Common myeloid progenitor, CD34-positive (primary cell): ENCODE measurements at regions not wholly inside any gene's neighbourhood (a gene's known extent, or its start where the extent isn't known, plus 50 kb on each side); places are given as distances from the start of the nearest gene placed in this dataset.

Source experiments
- CTCF ChIA-PET: fragments of 350-600 bp; sonication (Branson Sonifier 250); formaldehyde crosslinking; loops from one replicate; lab custom pipeline; 2021; ENCODE audit warnings: antibody characterized with exemption; lab: Charles Lee
- POLR2A ChIA-PET: fragments of 350-600 bp; sonication (Branson Sonifier 250); formaldehyde crosslinking; loops from one replicate; lab custom pipeline; 2021; ENCODE audit warnings: antibody characterized with exemption; lab: Charles Lee
- DNase-seq, 3 donors: peaks; one replicate each; pipeline versions ENCODE4 v3.0.0 to v3.0.0-alpha.2; 2013
- H3K27ac ChIP-seq, 2 experiments: 1 replicate in 1 of 2; 2 replicates in 1 of 2; pipeline ENCODE4 v1.7.0; 2013; ENCODE audit warnings: inconsistent platforms in 2 of 2, low read length in 2 of 2, mild to moderate bottlenecking in 2 of 2, low read depth in 1 of 2, moderate library complexity in 1 of 2; ENCODE audit not compliant: severe bottlenecking in 2 of 2, insufficient read depth in 1 of 2, poor library complexity in 1 of 2
- H3K27me3 ChIP-seq, 5 experiments: replicated peaks in 2 of 5; 1 replicate in 3 of 5; 2 replicates in 2 of 5; pipeline versions ENCODE4 v1.6.1 to v1.7.0; 2013; ENCODE audit warnings: low read length in 4 of 5, mild to moderate bottlenecking in 2 of 5, moderate library complexity in 2 of 5, inconsistent platforms in 1 of 5; ENCODE audit not compliant: insufficient read depth in 5 of 5, control insufficient read depth in 4 of 5
- H3K36me3 ChIP-seq, 4 experiments: 1 replicate in 2 of 4; 2 replicates in 2 of 4; pipeline versions ENCODE4 v1.6.1 to v1.7.0; 2013; ENCODE audit warnings: low read length in 3 of 4, control low read depth in 1 of 4, mild to moderate bottlenecking in 1 of 4; ENCODE audit not compliant: control insufficient read depth in 4 of 4, insufficient read depth in 4 of 4
- H3K4me1 ChIP-seq, 4 experiments: 1 replicate in 3 of 4; 2 replicates in 1 of 4; pipeline versions ENCODE4 v1.6.1 to v1.7.1; 2013; ENCODE audit warnings: low read length in 3 of 4, mild to moderate bottlenecking in 3 of 4, control low read depth in 1 of 4, inconsistent platforms in 1 of 4, moderate library complexity in 1 of 4; ENCODE audit not compliant: control insufficient read depth in 4 of 4, insufficient read depth in 4 of 4; ENCODE audit errors: control extremely low read depth in 1 of 4
- H3K4me3 ChIP-seq, 7 experiments: 1 replicate in 4 of 7; 2 replicates in 3 of 7; pipeline versions ENCODE4 v1.5.1 to v1.7.0; 2013; ENCODE audit warnings: mild to moderate bottlenecking in 7 of 7, low read length in 6 of 7, moderate library complexity in 6 of 7, inconsistent platforms in 2 of 7, low read depth in 2 of 7, control low read depth in 1 of 7; ENCODE audit not compliant: insufficient read depth in 4 of 7, control insufficient read depth in 1 of 7; ENCODE audit errors: extremely low read depth in 1 of 7
- H3K9me3 ChIP-seq, 5 experiments: 1 replicate in 4 of 5; 2 replicates in 1 of 5; pipeline versions ENCODE4 v1.6.1 to v1.7.1; 2013; ENCODE audit warnings: low read length in 4 of 5, mild to moderate bottlenecking in 2 of 5, inconsistent platforms in 1 of 5, low read depth in 1 of 5, moderate library complexity in 1 of 5; ENCODE audit not compliant: control insufficient read depth in 4 of 5, insufficient read depth in 2 of 5; ENCODE audit errors: control extremely low read depth in 1 of 5
- WGBS: methylation state at CpG from one replicate; pipeline ENCODE4 v1.1.5; 2013; ENCODE audit not compliant: insufficient coverage; 5-methylcytosine and 5-hydroxymethylcytosine counted together

GRCh38 chr4:14277505-14277904 is 650.0 kb upstream of the BOD1L1 start:
- 70% methylated on average over 2 of the region's 4 CpGs for WGBS
- ChIA-PET POLR2A (no interaction called here), CTCF (no interaction called here)

GRCh38 chr4:14280567-14280966 is 653.0 kb upstream of the BOD1L1 start:
- Histone ChIP-seq H3K4me1 (peaks cover 0 to under 1% (median 0%) of the 10 kb centered on the region in 4 experiments), H3K4me3 (no peak overlapping the region), H3K27ac (no peak overlapping the region), H3K9me3 (peaks cover 0 to 4% (median 0%) of the 10 kb centered on the region in 5 experiments), H3K27me3 (no peaks in the 10 kb centered on the region), H3K36me3 (no peaks in the 10 kb centered on the region)
- WGBS: no CpG with 5 or more reads among the region's 1 CpG
- no peak for DNase-seq
- CTCF ChIA-PET: interaction anchor here (0.7 to 1.9 kb wide), 2 partner anchors 11 to 88 kb away, joined by 3 to 5 read pairs; no protein-coding TSS in a partner anchor
- POLR2A ChIA-PET: no interaction called here

More at GRCh38 chr4:14277505-14277904, 650.0 kb upstream of the BOD1L1 start:
- Histone ChIP-seq H3K36me3 (no peaks in the 10 kb centered on the region), H3K4me3 (no peak overlapping the region), H3K27ac (no peak overlapping the region), H3K27me3 (no peaks in the 10 kb centered on the region), H3K9me3 (peaks cover 0 to 5% (median 3%) of the 10 kb centered on the region in 5 experiments), H3K4me1 (peaks cover 0 to 13% (median under 1%) of the 10 kb centered on the region in 4 experiments)
- DNase-seq: no peak

GRCh38 chr4:14284578-14284977 is 657.1 kb upstream of the BOD1L1 start:
- CTCF ChIA-PET: no interaction called here
- H3K27me3 ChIP-seq: no peaks in the 10 kb centered on the region
- no peaks in the 10 kb centered on the region for H3K36me3 ChIP-seq
- POLR2A ChIA-PET: interaction anchor here (0.5 kb wide), 1 partner anchor 678 kb away, joined by 9 read pairs; no protein-coding TSS in a partner anchor
- no peaks in the 10 kb centered on the region for H3K4me1 ChIP-seq
- no peak overlapping the region for H3K27ac ChIP-seq
- peaks cover 0 to 3% (median 0%) of the 10 kb centered on the region in 5 experiments for H3K9me3 ChIP-seq
- no peak for DNase-seq
- H3K4me3 ChIP-seq: no peak overlapping the region

- H3K9me3 ChIP-seq: peaks cover 0 to 3% (median 0%) of the 10 kb centered on the region in 5 experiments
- ChIA-PET CTCF (no interaction called here), POLR2A (no interaction called here)
- H3K36me3 ChIP-seq: no peaks in the 10 kb centered on the region
- no peaks in the 10 kb centered on the region for H3K4me1 ChIP-seq
- no peak overlapping the region for H3K4me3 ChIP-seq
- H3K27ac ChIP-seq: no peak overlapping the region
- H3K27me3 ChIP-seq: no peaks in the 10 kb centered on the region
- WGBS: no CpG with 5 or more reads among the region's 1 CpG
- no peak for DNase-seq
Observed at GRCh38 chr4:14289708-14290107, 662.2 kb upstream of the BOD1L1 start.

GRCh38 chr4:14293582-14293981 is 666.1 kb upstream of the BOD1L1 start:
- Histone ChIP-seq H3K4me3 (no peak overlapping the region), H3K4me1 (no peaks in the 10 kb centered on the region), H3K27ac (no peak overlapping the region), H3K36me3 (no peaks in the 10 kb centered on the region), H3K9me3 (no peaks in the 10 kb centered on the region), H3K27me3 (no peaks in the 10 kb centered on the region)
- ChIA-PET POLR2A (no interaction called here), CTCF (interaction anchor here (1.2 to 1.4 kb wide), 2 partner anchors 11 to 12 kb away, joined by 3 read pairs; no protein-coding TSS in a partner anchor)
- DNase-seq: no peak
- 94% methylated on average over 3 of the region's 3 CpGs for WGBS

GRCh38 chr4:14294611-14295010 is 667.1 kb upstream of the BOD1L1 start:
- no peaks in the 10 kb centered on the region for H3K36me3 ChIP-seq
- no peaks in the 10 kb centered on the region for H3K4me1 ChIP-seq
- POLR2A ChIA-PET: interaction anchor here (0.6 kb wide), 1 partner anchor 919 kb away, joined by 3 read pairs; no protein-coding TSS in a partner anchor
- no peak for DNase-seq
- H3K27ac ChIP-seq: no peak overlapping the region
- no peak overlapping the region for H3K4me3 ChIP-seq
- H3K9me3 ChIP-seq: no peaks in the 10 kb centered on the region
- WGBS: 80% methylated on average over 1 of the region's 2 CpGs
- CTCF ChIA-PET: interaction anchor here (0.7 kb wide), 1 partner anchor 13 kb away, joined by 3 read pairs; no protein-coding TSS in a partner anchor
- no peaks in the 10 kb centered on the region for H3K27me3 ChIP-seq

GRCh38 chr4:14299166-14299565 is 671.6 kb upstream of the BOD1L1 start:
- Histone ChIP-seq H3K27ac (no peak overlapping the region), H3K27me3 (no peaks in the 10 kb centered on the region), H3K9me3 (peaks cover 0 to 3% (median 0%) of the 10 kb centered on the region in 5 experiments), H3K4me3 (no peak overlapping the region), H3K36me3 (no peaks in the 10 kb centered on the region), H3K4me1 (no peaks in the 10 kb centered on the region)
- no peak for DNase-seq
- 80% methylated on average over 1 of the region's 2 CpGs for WGBS
- POLR2A ChIA-PET: no interaction called here
- CTCF ChIA-PET: no interaction called here
